A172 (cell line): ENCODE measurements at regions not wholly inside any gene's neighbourhood (a gene's known extent, or its start where the extent isn't known, plus 50 kb on each side); places are given as distances from the start of the nearest gene placed in this dataset.
"Not testable (repeated sequence)": the region's sequence is repeated elsewhere in the genome, so short reads cannot be mapped to it uniquely, and the experiment has no call there.

Source experiments
- DNase-seq: peaks from one replicate; pipeline ENCODE4 v3.0.0-alpha.2; 2015; ENCODE audit warnings: low spot score

DNA sequence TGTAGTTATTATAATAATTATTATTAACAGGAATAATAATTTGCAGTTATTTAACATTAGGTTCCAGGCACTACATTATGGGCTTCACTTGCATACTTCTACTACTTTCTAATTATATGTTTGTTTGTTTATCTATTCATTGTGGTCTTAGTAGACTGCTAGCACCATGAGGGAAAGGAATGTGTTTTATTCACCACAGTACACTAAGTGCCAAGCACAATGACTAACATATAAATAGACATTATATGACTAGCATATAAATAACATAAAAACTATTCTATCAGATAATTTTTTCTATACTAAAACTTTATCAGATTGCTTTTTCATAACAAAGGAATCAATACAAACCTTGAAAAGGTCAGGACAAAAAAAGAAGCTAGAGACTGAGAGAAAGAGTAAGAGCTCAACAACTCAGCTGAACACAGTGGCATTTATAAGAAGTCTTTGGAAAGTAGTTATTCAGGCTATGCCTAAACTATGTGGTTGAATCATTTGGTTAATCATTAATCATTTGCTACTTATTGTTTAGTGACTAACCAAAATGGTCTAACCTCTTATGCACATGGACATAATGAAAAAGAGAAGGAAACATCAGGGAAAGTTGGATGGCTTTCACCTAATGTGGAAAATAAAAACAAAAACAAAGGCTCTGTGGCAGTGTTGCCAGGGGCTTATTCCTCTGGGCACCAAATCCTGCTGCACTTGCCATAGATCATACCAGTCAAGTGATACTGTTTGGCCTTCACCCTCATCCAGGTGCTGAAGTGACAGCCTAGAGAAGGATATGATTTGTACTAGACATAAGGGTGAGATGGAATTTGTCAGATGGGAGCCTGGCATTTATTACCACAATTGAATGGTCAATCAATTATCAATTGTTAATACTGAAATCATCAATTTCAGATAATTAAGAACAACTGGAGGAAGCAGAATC lies 174.9 kb downstream of the ETAA1 start:
- no peak for DNase-seq

DNA sequence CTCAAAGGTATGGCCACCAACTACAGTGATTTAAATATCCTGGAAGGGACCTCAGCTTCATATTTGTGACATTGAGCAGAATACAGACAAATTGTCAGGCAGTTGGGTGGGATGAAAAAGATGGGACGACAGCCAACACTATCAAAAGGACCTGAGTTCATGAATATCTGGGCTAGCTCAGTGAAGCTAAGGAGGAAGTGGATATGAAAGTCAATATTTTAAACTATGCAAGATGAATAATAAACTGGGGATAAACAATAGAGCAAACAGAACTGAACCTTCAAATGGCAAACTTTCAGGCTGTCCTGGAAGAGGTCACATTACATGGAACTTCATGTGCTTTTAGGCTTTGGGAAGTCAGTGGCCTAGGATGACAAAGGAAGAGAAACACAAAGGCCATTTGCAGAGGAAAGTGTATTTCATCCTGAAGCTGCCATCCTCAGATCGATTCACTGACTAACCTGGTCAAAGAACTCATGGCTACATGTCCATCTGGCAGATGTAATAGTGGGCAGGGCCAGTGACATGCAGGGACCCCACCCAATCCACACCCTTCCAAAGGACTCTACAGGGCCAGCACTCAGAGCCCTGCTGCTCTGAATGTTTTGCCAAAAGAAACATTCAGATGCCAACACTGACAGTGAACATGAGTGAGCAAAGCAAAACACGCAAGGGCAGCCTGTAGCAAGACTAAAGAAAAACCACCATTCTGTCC lies 175.7 kb downstream of the ETAA1 start:
- peak; percentile 52 for DNase-seq

DNA sequence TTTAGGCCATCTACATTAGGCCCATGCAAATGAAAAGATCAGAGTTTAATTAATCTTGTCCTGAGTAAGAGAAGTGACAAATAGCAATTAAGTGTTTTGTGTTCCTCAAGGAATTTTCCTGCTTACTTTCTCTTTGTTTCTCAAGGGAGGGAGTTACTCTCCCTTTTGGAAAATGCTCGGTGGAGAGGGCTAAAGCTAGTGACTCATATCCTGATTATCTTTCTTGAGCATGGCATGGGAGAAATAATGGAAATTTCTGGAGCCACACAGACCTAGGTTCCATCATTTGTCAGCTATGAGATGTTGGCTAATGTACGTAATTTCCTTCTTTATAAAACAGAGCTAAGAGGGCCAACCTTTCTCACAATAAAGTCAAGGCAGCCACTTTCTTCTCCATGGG lies 177.1 kb downstream of the ETAA1 start:
- DNase-seq: peak; percentile 79

DNA sequence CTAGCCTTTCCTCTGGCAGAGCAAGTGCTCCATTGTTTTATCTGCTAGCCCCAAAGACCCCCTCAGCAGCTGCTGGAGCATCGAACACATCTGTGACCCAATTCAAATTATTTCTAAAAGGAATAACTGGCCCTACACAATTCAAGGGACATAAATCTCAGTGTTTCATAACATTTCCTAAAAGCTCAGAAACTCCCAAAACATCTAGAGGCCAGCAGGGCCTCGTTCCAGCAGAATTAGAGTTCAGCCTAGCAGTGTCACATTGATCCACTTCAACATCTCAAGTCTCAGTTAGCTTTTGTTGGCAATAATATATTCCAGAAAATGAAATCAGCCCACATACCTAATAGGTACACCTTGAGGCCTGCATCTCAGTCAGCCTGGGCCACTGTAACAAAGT lies 179.1 kb downstream of the ETAA1 start:
- DNase-seq: no peak

DNA sequence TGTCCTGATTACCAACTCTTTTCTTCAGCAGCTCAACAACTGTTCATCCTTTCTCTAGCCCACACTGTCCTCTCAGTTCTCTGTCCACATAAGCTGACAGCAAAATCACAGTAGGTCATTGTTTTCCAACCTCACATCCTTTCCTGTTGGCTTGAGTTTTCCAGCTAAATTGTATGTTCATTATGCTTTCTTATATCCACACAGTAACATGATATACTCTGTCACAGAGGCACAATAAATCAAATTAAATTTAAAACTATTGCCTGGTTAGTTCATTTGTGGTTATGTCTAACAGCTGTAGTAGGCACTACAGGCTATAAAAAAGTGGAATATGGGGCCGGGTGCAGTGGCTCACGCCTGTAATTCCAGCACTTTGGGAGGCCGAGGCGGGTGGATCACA lies 179.9 kb downstream of the ETAA1 start:
- DNase-seq: no peak

DNA sequence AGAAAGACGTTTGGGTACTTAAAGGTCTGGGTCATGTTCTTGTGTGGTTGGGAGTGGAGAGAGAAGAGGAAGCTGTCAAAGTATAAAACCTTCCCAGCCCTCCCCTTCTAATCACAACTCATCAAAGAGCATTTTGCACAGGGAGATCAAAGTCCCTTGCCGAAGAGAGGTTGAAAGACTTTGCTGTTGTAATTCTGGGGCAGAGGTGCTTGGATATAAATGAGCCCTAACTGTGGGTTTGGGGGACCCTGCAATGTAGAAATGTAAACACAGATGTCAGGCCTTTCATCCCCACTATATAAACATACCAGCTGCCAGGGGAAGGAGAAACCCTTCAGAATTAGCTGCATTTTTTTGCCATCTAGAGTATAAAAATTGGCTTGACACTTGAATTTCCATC lies 182.1 kb downstream of the ETAA1 start:
- no peak for DNase-seq

DNA sequence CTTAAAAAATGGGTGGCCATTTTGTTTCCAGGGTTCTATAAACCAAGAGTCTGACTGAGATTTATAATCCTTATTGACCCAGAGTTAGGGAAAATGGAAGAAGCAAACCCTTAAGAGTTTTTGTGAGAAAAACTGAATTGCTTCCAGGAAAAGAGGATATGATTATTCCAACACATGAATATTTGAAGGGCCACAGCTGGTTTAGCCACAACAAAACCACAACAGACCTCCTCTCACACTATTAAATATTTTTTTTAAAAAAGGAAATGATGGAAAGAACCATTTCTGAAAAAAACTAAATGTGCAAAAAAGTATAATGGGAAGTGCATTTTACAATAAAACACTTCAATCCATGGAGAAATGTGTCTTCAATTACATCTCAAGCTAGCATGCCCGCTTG lies 182.7 kb downstream of the ETAA1 start:
- no peak for DNase-seq

DNA sequence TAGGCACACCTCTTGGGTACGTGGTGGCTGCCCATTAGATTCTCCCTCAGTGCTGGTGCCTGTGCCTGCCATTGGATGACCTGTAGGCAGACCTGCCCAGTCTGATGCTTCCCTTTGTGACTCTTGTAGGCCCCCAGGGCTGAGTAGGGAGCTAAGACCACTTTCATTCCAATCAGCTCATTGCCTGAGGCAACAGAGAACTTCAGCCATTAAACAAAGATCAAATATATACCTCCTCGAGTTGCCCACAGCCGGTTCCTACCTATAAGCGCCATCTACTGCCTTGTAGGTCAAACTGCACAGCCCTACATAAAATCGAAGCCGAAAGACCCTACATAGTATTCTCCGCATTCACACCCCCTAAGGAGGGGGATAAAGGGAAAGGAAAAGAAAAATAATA lies 184.6 kb downstream of the ETAA1 start:
- DNase-seq: no peak

DNA sequence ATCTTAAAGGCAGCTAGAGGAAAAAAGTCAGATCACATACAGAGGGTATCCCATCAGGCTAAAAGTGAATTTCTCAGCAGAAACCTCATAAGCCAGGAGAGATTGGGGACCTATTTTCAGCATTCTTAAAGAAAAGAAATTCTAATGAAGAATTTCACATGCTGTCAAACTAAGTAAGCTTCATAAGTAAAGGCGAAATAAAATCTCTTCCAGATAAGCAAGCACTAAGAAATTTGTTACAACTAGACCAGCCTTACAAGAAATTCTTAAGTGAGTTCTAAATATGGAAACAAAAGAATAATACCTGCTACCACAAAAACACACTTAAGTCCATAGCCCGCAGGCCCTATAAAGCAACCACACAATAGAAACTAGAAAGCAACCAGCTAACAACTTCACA lies 186.1 kb downstream of the ETAA1 start:
- no peak for DNase-seq

DNA sequence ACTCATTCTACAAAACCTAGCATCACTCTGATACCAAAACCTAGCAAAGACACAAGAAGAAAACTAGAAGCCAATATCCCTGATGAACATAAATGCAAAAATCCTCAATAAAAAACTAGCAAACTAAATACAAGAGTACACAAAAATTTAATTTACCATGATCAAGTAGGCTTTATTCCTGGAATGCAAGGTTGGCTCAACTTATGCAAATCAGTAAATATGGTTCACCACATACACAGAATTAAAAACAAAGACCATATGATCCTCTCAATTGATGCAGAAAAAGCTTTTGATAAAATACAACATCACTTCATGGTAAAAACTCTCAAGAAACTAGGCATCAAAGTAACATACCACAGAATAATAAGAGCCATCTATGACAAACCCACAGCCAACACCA lies 188.3 kb downstream of the ETAA1 start:
- DNase-seq: no peak

DNA sequence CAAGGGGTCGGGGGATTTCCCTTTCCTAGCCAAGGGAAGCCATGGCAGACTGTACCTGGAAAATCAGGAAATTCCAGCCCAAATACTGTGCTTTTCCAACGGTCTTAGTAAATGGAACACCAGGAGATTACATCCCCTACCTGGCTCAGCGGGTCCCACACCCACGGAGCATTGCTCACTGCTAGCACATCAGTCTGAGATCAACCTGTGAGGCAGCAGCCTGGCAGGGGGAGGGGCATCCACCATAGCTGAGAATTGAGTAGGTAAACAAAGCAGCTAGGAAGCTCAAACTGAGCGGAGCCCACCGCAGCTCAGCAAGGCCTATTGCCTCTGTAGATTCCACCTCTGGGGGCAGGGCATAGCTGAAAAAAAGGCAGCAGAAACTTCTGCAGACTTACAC lies 192.0 kb downstream of the ETAA1 start:
- DNase-seq: not testable (repeated sequence)

DNA sequence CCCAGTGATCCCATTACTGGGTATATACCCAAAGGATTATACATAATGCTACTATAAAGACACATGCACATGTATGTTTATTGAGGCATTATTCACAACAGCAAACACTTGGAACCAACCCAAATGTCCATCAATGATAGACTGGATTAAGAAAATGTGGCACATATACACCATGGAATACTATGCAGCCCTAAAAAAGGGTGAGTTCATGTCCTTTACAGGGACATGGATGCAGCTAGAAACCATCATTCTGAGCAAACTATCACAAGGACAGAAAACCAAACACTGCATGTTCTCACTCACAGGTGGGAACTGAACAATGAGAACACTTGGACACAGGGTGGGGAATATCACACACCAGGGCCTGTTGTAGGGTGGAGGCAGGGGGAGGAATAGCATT lies 197.4 kb downstream of the ETAA1 start:
- not testable (repeated sequence) for DNase-seq

DNA sequence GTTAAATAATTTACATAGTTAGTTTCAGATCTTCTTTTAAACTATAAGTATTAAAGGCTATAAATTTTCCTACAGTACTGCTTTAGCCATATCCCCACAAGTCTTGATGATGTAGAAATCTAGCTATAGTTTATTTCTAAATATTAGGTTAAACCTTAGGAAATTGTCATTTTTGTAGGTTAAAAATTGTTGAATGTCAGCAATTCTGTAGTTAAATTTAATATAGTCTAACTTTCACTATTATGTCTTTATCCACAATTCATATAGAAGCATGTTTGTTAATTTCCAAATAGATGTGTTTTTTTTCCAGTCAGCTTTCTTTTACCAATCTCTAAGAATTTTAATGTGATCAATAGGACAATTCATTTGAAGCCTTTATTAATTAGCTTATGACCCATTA lies 199.7 kb downstream of the ETAA1 start:
- no peak for DNase-seq

DNA sequence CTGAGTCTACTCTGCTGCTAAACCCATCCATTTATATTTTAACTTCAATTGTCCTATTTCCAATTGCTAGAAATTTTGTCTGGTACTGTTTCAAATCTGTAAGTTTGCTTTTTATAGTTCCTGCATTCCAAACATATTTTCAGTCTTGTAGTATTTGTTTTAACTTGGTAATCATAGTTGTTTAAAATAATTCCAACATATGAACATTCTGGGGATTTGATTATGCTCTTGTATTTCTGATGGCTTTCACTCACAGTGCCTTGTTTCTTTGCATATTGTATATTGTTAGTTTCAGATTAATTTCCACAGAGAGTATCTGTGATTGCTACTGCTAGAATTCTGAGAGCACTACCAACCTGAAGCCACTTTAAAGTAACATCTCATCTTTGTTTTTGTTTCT lies 202.4 kb downstream of the ETAA1 start:
- DNase-seq: no peak

DNA sequence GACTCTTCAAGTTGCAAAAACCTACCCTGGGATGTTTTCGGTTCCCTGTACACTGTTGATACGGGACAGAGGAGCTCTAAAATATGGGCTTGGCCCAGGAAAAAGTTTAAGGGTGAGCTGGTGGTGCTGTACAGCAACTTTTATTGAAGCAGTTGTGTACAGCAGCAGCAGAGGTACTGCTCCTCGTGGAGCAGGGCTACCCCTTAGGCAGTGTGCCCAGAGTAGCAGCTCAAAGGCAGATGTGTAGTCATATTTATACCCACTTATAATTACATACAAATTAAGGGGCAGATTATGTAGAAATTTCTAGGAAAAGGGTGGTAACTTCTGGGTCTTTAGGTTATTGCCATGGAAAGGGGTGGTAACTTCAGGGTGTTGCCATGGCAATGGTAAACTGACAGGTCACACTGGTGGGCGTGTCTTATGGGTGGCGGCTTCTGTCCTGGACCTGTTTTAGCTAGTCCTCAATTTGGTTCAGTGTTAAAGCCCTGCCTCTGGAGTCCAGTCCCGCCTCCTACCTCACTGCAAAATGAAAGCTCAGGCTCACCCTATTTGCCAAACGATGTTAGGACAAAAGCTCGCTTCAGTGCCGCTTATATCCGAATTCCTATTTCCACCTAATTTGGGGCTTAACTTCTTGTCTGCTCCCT lies 203.2 kb downstream of the ETAA1 start:
- DNase-seq: peak; percentile 97

DNA sequence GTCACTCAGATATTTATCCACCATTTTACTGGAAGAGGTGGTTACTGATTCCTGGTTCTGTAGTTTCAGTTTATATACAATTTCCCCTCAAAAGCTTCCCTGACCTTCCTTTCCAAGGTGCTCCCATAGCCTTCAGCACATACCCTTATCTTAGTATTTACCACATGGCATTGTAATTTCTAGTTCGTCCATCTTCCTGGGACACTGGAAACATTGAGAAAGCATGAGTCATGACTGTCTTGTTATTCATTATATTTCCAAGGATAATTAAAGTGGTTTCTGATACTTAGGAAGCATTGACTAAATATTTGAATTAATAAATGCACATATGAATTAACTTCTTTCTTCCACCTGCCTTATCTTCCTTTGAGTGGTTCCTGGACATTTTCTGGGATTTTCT lies 203.8 kb downstream of the ETAA1 start:
- DNase-seq: peak; percentile 82

DNA sequence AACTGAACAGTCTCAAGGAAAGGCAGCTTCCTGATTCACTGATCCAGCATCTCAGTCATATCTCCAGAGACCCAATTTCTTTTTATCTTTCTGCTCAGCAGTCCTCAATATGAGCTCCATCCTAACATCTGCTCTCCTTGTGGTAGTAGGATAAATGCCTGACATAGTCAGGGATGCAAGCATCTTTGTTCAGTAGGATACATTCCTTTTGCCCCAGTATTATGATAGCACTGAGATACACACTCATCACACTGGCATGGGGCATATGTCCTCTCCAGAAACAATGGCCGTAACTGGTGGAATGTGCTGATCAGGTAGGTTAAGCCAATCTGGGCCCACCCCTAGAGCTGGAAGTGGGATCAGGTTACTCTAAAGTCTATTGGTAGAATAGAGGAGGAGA lies 207.2 kb downstream of the ETAA1 start:
- no peak for DNase-seq

DNA sequence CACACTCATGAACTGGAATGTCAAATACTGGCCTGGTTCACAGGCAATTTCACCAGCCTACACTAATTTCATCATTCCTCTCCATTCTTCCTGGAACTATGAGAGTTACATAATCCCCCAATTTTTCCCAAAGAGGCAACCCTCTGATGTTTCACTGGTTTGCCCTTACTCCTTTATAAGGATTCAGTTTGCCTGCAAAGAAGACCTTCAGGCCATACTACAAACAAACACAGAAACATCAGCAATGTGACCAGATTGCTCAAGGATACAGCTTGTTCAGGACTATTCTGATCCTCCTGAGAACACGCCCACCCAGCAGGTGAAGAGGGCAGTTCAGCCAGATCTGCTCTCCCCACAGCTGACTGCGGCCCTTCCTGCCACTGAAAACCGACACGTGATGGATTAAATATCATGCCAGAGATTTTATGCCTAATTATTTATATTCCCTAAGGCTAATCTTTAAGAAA lies 215.5 kb downstream of the ETAA1 start:
- no peak for DNase-seq

DNA sequence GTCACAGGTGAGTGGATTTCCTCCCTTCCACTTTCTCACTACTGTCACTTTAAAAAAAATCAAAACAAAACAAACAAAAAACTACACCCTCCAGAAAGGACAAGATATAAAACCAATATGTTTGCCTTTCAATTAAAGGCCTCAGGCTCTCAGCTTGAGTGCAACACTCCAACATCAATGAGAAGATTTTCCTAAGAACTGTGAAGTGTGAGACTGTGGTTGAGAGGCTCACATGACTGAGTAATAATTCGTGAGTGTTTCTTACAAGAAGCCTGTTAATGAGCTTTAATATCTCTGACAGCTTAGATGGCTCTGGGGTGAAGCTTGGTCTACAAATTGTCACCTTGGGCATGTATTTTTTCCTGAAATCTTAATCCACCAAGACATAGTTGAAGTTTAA lies 216.1 kb downstream of the ETAA1 start:
- DNase-seq: no peak

DNA sequence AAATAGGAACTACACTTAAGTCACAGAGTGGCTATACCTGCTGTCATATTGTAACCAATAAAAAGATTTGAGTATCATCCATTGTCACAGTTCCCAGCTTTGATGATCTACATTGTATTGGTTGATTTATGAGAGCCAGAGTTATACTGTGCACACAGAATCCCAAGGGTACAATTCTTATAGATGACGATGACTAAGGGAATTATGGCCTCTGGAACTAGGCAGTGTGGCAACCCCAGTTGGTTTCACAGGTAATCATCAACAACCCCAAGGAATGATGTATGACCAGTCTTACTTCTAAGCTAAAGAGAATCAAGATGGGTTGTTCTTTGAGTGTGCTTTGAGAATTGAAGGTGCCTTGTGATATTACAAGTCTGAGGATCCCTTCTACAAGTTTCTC lies 217.3 kb downstream of the ETAA1 start:
- no peak for DNase-seq

DNA sequence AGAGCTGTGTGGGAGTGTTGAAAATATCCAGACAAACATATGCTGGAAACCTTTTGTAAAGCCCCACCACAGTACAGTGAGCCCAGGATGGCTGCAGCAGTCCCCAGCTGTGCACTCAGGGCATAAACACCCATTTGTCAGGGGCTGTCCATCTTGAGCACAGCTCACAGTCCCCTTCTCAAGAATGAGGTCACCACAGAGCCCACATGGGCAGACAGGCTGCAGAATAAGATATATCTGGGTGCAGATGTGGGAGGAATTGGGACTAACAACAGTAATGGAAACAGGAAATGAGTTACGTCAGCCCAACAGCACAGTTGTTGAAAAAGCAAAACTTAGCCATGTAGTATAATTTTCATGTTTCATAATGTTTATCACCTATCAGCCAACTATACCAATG lies 219.6 kb downstream of the ETAA1 start:
- peak; percentile 30 for DNase-seq

DNA sequence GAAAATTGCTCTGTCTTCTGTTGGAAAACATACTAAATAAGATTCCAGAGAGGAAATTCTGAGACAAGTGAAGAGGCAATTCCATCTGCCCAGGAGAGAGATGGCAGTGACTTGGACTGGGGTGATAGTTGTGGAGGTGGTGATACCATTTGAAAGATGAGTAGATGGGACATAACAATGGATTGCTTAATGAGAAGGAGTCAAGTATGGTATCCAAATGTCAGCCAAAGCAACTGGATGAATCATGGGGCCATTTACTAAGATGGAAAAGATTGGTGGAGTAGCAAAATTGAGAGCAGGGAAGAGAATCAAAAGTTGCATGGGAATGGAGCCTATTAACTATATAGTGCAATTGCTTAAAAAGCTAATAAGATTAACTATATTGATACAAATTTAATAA lies 222.1 kb downstream of the ETAA1 start:
- no peak for DNase-seq

DNA sequence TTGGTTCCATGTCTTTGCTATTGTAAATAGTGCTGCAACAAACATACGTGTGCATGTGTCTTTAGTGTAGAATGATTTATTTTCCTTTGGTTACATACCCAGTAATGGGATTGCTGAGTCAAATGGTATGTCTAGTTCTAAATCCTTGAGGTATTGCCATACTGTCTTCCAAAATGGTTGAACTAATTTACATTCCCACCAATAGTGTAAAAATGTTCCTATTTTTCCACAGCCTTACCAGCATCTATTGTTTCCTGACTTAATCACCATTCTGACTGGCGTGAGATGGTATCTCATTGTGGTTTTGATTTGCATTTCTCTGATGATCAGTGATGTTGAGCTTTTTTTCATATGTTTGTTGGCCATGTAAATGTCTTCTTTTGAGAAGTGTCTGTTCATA lies 226.6 kb downstream of the ETAA1 start:
- not testable (repeated sequence) for DNase-seq
